ENCODE measurements at regions not wholly inside any gene's neighbourhood (a gene's known extent, or its start where the extent isn't known, plus 50 kb on each side); places are given as distances from the start of the nearest gene placed in this dataset.

DNA sequence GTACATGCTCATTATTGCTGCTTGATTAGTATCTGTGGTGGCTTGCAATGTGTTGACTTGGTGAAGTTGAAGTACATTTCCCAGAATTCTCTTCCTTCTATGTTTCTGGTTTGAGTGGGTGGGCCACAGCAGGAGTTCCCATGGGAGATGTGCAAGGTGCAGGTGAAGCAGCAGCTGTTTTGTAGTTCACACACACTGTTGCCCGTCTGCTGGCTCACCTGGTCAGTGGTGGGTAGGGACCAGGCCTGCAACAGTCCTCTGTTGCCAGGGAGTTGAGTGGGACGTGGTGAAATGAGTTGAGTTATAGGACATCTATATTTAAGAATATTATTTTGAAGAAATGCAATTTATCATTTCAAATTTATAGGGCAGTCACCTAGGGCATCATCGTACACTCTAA is 417.4 kb downstream of the TMEM135 start:
- TF ChIP-seq, protein P1, sequence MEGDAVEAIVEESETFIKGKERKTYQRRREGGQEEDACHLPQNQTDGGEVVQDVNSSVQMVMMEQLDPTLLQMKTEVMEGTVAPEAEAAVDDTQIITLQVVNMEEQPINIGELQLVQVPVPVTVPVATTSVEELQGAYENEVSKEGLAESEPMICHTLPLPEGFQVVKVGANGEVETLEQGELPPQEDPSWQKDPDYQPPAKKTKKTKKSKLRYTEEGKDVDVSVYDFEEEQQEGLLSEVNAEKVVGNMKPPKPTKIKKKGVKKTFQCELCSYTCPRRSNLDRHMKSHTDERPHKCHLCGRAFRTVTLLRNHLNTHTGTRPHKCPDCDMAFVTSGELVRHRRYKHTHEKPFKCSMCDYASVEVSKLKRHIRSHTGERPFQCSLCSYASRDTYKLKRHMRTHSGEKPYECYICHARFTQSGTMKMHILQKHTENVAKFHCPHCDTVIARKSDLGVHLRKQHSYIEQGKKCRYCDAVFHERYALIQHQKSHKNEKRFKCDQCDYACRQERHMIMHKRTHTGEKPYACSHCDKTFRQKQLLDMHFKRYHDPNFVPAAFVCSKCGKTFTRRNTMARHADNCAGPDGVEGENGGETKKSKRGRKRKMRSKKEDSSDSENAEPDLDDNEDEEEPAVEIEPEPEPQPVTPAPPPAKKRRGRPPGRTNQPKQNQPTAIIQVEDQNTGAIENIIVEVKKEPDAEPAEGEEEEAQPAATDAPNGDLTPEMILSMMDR (IDR thresholded peaks at IDR 0.05) = no peak
- no peak for TF ChIP-seq POLR2A (IDR thresholded peaks at IDR 0.05)

Measured in lower leg skin (tissue), 3 donors.